COLO668 (cell line): ENCODE measurements at regions not wholly inside any gene's neighbourhood (a gene's known extent, or its start where the extent isn't known, plus 50 kb on each side); places are given as distances from the start of the nearest gene placed in this dataset.

Experiments used
- DNase-seq: peaks from one replicate; lab custom pipeline; 2025; ENCODE audit not compliant: unreplicated experiment; lab: John Stamatoyannopoulos, UW

GRCh38 chr3:177470197-177470941 lies 273.1 kb upstream of the TBL1XR1 start:
- no peak for DNase-seq

GRCh38 chr3:177471733-177472480 lies 274.6 kb upstream of the TBL1XR1 start:
- DNase-seq = no peak

GRCh38 chr3:177473184-177473583 lies 275.9 kb upstream of the TBL1XR1 start:
- no peak for DNase-seq

- DNase-seq = no peak
Observed at GRCh38 chr3:177473903-177474302, 276.6 kb upstream of the TBL1XR1 start.

- DNase-seq = peak; percentile 4
Observed at GRCh38 chr3:177474652-177475355, 277.5 kb upstream of the TBL1XR1 start.

GRCh38 chr3:177475356-177475665 lies 278.0 kb upstream of the TBL1XR1 start:
- DNase-seq = peak; percentile 63

- DNase-seq = no peak
Observed at GRCh38 chr3:177476495-177476894, 279.2 kb upstream of the TBL1XR1 start.

- DNase-seq = no peak
Observed at GRCh38 chr3:177476921-177477435, 279.7 kb upstream of the TBL1XR1 start.

- no peak for DNase-seq
Observed at GRCh38 chr3:177478170-177478867, 281.0 kb upstream of the TBL1XR1 start.

GRCh38 chr3:177479630-177480029 lies 282.3 kb upstream of the TBL1XR1 start:
- no peak for DNase-seq

GRCh38 chr3:177481329-177481728 lies 284.0 kb upstream of the TBL1XR1 start:
- DNase-seq = no peak

- no peak for DNase-seq
Observed at GRCh38 chr3:177482048-177482691, 284.9 kb upstream of the TBL1XR1 start.

GRCh38 chr3:177483182-177483967 lies 286.1 kb upstream of the TBL1XR1 start:
- no peak for DNase-seq

GRCh38 chr3:177484206-177484605 lies 286.9 kb upstream of the TBL1XR1 start:
- DNase-seq = no peak

- no peak for DNase-seq
Observed at GRCh38 chr3:177484926-177485325, 287.6 kb upstream of the TBL1XR1 start.

GRCh38 chr3:177487635-177488186 lies 290.4 kb upstream of the TBL1XR1 start:
- no peak for DNase-seq

- DNase-seq = no peak
Observed at GRCh38 chr3:177488740-177489139, 291.5 kb upstream of the TBL1XR1 start.

- DNase-seq = no peak
Observed at GRCh38 chr3:177490626-177491025, 293.3 kb upstream of the TBL1XR1 start.

- DNase-seq = no peak
Observed at GRCh38 chr3:177491296-177492032, 294.2 kb upstream of the TBL1XR1 start.
